ENCODE measurements at regions not wholly inside any gene's neighbourhood (a gene's known extent, or its start where the extent isn't known, plus 50 kb on each side); places are given as distances from the start of the nearest gene placed in this dataset.

DNA sequence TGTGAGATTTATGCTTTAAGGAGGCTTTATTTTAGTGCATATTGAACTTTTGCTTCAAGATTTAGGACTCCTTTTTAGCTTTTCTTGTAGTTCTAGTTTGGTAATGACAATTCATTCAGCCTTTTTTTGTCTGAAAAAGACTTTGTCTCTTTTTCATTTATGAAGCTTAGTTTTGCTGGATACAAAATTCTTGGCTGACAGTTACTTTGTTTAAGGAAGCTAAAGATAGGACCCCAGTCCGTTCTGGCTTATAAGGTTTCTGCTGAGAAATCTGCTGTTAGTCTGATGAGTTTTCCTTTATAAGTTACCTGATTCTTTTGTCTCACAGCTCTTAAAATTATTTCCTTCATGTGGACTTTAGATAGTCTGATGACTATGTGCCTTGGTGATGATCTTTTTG, 142.8 kb upstream of the B3GAT2 start:
- TF ChIP-seq, protein P1, sequence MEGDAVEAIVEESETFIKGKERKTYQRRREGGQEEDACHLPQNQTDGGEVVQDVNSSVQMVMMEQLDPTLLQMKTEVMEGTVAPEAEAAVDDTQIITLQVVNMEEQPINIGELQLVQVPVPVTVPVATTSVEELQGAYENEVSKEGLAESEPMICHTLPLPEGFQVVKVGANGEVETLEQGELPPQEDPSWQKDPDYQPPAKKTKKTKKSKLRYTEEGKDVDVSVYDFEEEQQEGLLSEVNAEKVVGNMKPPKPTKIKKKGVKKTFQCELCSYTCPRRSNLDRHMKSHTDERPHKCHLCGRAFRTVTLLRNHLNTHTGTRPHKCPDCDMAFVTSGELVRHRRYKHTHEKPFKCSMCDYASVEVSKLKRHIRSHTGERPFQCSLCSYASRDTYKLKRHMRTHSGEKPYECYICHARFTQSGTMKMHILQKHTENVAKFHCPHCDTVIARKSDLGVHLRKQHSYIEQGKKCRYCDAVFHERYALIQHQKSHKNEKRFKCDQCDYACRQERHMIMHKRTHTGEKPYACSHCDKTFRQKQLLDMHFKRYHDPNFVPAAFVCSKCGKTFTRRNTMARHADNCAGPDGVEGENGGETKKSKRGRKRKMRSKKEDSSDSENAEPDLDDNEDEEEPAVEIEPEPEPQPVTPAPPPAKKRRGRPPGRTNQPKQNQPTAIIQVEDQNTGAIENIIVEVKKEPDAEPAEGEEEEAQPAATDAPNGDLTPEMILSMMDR (conservative IDR thresholded peaks at IDR 0.05; ENCODE audit: low read depth, low read length): no peak
- TF ChIP-seq EZH2 (IDR thresholded peaks at IDR 0.05; ENCODE audit: low read length, unreplicated experiment) (no peak), EZH2phosphoT487 (IDR thresholded peaks at IDR 0.05; ENCODE audit: borderline replicate concordance, low read length) (no peak)
- Histone ChIP-seq H3K79me2 (ENCODE audit: low read length) (no peaks in the 10 kb centered on the region), H3K27ac (ENCODE audit: low read length) (no peak overlapping the region), H3K4me1 (ENCODE audit: insufficient read depth, low read length) (no peaks in the 10 kb centered on the region), H3K9me2 (replicated peaks; ENCODE audit: low read length) (no peaks in the 10 kb centered on the region), H3K4me3 (ENCODE audit: low read length) (no peak overlapping the region), H3K9ac (ENCODE audit: low read length) (no peak overlapping the region), H3K9me3 (ENCODE audit: low read length) (no peaks in the 10 kb centered on the region), H3K27me3 (ENCODE audit: low read length) (no peaks in the 10 kb centered on the region), H3F3A (ENCODE audit: low read length, unreplicated experiment) (no peaks in the 10 kb centered on the region), H4K20me1 (ENCODE audit: low read length) (no peaks in the 10 kb centered on the region), H2AFZ (ENCODE audit: low read length) (no peak overlapping the region), H3K36me3 (ENCODE audit: low read depth, low read length) (no peaks in the 10 kb centered on the region), H3K4me2 (ENCODE audit: low read length) (no peak overlapping the region)
- CTCF ChIA-PET: no interaction called here
- no peak for DNase-seq
- ATAC-seq: no peak
- intact Hi-C loops (cut with micrococcal nuclease): no loop called here
- POLR2A ChIA-PET (ENCODE audit: unreplicated experiment): no interaction called here
- BruUV-seq (replicated peaks): no TSS peak

DNA sequence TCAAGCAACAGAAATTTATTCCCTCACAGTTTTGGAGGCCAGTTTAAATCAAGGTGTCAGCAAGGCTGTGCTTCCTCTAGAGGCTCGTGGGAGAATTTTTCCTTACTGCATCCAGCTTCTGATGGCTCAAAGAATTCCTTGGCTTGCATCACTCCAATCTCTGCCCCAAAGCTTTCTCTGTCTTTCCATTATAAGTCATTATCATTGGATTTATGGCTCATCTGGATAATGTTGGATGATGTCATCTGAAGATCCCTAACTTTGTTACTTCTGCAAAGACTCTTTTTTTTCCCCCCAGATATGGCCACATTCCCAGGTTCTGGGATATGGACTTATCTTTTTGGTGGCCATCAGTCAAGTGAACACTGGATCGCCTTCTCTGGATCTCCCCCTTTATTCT, 146.3 kb upstream of the B3GAT2 start:
- DNase-seq: no peak
- no peaks in the 10 kb centered on the region for H3K9me3 ChIP-seq (ENCODE audit: low read length)
- no peaks in the 10 kb centered on the region for H3K36me3 ChIP-seq (ENCODE audit: low read depth, low read length)
- H3F3A ChIP-seq (ENCODE audit: low read length, unreplicated experiment): no peaks in the 10 kb centered on the region
- no peaks in the 10 kb centered on the region for H4K20me1 ChIP-seq (ENCODE audit: low read length)
- TF ChIP-seq, protein P1 (conservative IDR thresholded peaks at IDR 0.05; ENCODE audit: low read depth, low read length): no peak
- no peak for TF ChIP-seq EZH2 (IDR thresholded peaks at IDR 0.05; ENCODE audit: low read length, unreplicated experiment)
- ATAC-seq: no peak
- H3K27me3 ChIP-seq (ENCODE audit: low read length): peaks cover 10% of the 10 kb centered on the region; the same call in 1 of the 2 replicates
- no peaks in the 10 kb centered on the region for H3K4me1 ChIP-seq (ENCODE audit: insufficient read depth, low read length)
- BruUV-seq (replicated peaks): no TSS peak
- H3K4me2 ChIP-seq (ENCODE audit: low read length): no peak overlapping the region
- no peaks in the 10 kb centered on the region for H3K9me2 ChIP-seq (replicated peaks; ENCODE audit: low read length)
- ChIA-PET CTCF (no interaction called here), POLR2A (ENCODE audit: unreplicated experiment) (no interaction called here)
- no peaks in the 10 kb centered on the region for H3K79me2 ChIP-seq (ENCODE audit: low read length)
- intact Hi-C loops (cut with micrococcal nuclease): no loop called here
- no peak overlapping the region for H3K27ac ChIP-seq (ENCODE audit: low read length)
- H3K4me3 ChIP-seq (ENCODE audit: low read length): no peak overlapping the region
- no peak overlapping the region for H2AFZ ChIP-seq (ENCODE audit: low read length)
- H3K9ac ChIP-seq (ENCODE audit: low read length): no peak overlapping the region

DNA sequence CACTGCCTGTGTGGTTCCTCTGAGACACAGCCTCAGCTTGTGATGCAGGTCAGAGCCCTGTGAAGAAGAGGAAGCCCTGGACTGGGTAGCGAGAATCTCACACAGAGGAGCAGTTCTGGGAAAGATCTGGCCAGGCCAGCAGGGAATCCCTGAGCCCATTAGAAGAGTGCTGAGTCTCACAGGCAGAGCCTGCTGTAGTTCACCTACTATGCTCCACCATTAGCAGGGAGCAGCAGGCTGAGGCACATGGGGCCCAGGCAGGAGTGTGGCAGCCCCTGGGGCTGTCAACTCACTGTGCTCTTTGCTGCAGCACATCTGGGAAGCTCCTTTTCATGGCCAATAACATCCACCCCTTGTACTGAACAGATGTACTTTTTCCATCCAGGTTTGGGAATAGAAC, 146.8 kb upstream of the B3GAT2 start:
- POLR2A ChIA-PET (ENCODE audit: unreplicated experiment): no interaction called here
- TF ChIP-seq EZH2phosphoT487 (IDR thresholded peaks at IDR 0.05; ENCODE audit: borderline replicate concordance, low read length): no peak
- TF ChIP-seq EZH2 (IDR thresholded peaks at IDR 0.05; ENCODE audit: low read length, unreplicated experiment): no peak
- TF ChIP-seq, protein P1 (conservative IDR thresholded peaks at IDR 0.05; ENCODE audit: low read depth, low read length): no peak
- no peak for ATAC-seq

More for the DNA sequence above, 146.8 kb upstream of the B3GAT2 start:
- Histone ChIP-seq H3K27me3 (ENCODE audit: low read length) (peaks cover 10% of the 10 kb centered on the region; the same call in 1 of the 2 replicates), H3F3A (ENCODE audit: low read length, unreplicated experiment) (no peaks in the 10 kb centered on the region), H3K4me2 (ENCODE audit: low read length) (no peak overlapping the region), H2AFZ (ENCODE audit: low read length) (no peak overlapping the region), H3K9ac (ENCODE audit: low read length) (no peak overlapping the region), H3K27ac (ENCODE audit: low read length) (no peak overlapping the region), H3K4me1 (ENCODE audit: insufficient read depth, low read length) (no peaks in the 10 kb centered on the region), H3K9me2 (replicated peaks; ENCODE audit: low read length) (no peaks in the 10 kb centered on the region), H3K9me3 (ENCODE audit: low read length) (no peaks in the 10 kb centered on the region), H3K79me2 (ENCODE audit: low read length) (no peaks in the 10 kb centered on the region), H3K4me3 (ENCODE audit: low read length) (no peak overlapping the region), H4K20me1 (ENCODE audit: low read length) (no peaks in the 10 kb centered on the region), H3K36me3 (ENCODE audit: low read depth, low read length) (no peaks in the 10 kb centered on the region)
- no TSS peak for BruUV-seq (replicated peaks)
- intact Hi-C loops (cut with micrococcal nuclease): no loop called here
- DNase-seq: no peak
- CTCF ChIA-PET: no interaction called here
